Choroid plexus epithelial cell (primary cell): ENCODE measurements at regions not wholly inside any gene's neighbourhood (a gene's known extent, or its start where the extent isn't known, plus 50 kb on each side); places are given as distances from the start of the nearest gene placed in this dataset.
"Not testable (repeated sequence)": the region's sequence is repeated elsewhere in the genome, so short reads cannot be mapped to it uniquely, and the experiment has no call there.

Experiments used
- DNase-seq: peaks from one replicate; pipeline ENCODE4 v3.0.0-alpha.2; 2010; ENCODE audit warnings: low read depth
- H3K4me3 ChIP-seq: 2 replicates; pipeline ENCODE4 v1.5.1; 2011; ENCODE audit warnings: low read depth, mild to moderate bottlenecking, control low read depth, low read length, moderate library complexity
- TF ChIP-seq, protein P1 (sequence below): conservative IDR thresholded peaks from 2 replicates; pipeline ENCODE4 v1.5.1; 2011; ENCODE audit warnings: low read depth, mild to moderate bottlenecking, control low read depth, inconsistent platforms, low read length, moderate library complexity

DNA sequence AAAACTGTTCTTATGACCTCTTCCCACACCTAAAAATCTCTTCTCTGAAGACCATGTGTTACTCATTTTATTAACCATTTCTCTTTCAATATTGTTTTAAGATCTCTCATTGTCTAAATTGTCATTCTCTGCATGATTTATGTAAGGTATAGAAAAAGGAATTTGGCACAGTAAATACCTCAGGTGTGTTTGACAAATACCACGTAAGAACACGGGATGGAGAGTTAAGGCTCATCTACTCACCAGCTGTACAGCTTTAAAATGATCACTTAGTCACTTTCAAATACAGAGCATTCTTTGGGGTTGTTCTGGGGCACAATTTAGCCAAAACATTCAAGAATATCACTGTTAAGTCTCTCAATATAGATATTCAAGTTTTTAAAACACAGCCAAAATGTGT lies 627.1 kb downstream of the MCTP2 start:
- no peak overlapping the region for H3K4me3 ChIP-seq
- TF ChIP-seq, protein P1, sequence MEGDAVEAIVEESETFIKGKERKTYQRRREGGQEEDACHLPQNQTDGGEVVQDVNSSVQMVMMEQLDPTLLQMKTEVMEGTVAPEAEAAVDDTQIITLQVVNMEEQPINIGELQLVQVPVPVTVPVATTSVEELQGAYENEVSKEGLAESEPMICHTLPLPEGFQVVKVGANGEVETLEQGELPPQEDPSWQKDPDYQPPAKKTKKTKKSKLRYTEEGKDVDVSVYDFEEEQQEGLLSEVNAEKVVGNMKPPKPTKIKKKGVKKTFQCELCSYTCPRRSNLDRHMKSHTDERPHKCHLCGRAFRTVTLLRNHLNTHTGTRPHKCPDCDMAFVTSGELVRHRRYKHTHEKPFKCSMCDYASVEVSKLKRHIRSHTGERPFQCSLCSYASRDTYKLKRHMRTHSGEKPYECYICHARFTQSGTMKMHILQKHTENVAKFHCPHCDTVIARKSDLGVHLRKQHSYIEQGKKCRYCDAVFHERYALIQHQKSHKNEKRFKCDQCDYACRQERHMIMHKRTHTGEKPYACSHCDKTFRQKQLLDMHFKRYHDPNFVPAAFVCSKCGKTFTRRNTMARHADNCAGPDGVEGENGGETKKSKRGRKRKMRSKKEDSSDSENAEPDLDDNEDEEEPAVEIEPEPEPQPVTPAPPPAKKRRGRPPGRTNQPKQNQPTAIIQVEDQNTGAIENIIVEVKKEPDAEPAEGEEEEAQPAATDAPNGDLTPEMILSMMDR, result no peak

DNA sequence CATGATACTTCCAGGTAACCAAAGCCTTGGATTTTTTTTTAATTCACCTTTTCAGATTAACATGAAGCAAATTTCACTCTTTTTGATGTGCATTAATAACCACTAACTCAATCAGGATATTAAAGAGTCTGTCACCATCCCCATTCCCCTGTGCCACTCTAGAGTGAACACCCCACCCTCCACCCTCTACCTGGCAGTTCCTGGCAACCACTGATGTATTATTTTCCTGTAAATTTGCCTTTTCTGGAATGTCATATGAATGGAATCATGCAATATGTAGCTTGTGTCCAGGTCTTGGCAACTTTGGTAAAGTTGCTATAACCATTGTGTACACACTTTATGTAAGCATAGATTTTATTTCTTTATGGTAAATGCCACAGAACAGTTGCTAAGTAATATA lies 627.6 kb downstream of the MCTP2 start:
- TF ChIP-seq, protein P1, result no peak
- H3K4me3 ChIP-seq, result no peak overlapping the region
- DNase-seq, result no peak

More for the DNA sequence above, 627.1 kb downstream of the MCTP2 start:
- DNase-seq, result no peak

DNA sequence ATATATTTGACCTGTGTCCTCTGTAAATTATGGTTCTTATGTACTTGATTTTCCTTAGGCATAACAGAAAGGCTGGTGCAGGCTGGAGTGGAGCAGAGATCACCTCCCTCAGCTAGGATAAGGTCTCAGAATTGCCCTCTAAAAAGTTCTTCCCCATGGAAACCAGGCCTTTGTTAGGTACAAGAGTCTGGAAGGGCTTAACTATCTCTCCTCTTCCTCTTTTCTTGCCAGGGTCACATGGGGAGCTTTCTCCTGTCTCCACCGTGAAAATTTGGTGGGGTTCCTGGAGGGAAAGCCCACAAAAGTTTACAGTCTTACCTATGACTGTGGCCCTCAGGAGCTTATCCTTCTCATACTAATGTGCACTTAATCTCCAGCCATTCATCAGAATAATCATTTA lies 633.2 kb downstream of the MCTP2 start:
- no peak overlapping the region for H3K4me3 ChIP-seq
- no peak for DNase-seq
- TF ChIP-seq, protein P1, result no peak

DNA sequence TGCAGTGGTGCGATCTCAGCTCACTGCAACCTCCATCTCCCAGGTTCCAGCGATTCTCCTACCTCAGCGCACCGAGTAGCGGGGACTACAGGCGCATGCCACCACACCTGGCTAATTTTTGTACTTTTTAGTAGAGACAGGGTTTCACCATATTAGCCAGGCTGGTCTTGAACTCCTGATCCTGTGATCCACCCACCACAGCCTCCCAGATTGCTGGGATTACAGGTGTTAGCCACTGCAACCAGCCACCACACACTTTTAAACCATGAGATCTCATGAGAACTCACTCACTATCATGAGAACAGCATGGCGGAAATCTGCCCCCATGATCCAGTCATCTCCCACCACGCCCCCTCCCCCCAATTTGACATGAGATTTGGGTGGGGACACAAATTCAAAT lies 636.9 kb downstream of the MCTP2 start:
- not testable (repeated sequence) for H3K4me3 ChIP-seq, DNase-seq

DNA sequence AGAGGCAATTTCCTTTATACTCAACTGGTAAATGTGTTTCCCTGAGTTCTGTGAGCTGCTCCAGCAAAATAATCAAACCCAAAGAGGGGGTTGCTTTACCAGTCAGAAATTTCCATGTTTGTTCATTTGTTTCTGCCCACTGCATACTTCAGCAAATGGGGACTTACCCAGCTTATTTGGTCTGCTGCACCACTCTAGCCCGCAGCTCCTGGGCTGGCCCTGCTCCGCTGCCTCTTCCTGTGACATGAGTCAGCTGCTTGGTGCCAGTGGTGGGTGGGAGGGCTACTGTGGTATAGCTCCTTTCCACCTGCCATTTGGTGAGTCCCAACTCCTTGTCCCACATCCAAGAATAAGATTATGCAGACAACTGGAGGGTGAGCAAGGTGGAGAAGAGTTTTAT lies 644.2 kb downstream of the MCTP2 start:
- H3K4me3 ChIP-seq, result no peak overlapping the region
- no peak for DNase-seq
- TF ChIP-seq, protein P1, result no peak

DNA sequence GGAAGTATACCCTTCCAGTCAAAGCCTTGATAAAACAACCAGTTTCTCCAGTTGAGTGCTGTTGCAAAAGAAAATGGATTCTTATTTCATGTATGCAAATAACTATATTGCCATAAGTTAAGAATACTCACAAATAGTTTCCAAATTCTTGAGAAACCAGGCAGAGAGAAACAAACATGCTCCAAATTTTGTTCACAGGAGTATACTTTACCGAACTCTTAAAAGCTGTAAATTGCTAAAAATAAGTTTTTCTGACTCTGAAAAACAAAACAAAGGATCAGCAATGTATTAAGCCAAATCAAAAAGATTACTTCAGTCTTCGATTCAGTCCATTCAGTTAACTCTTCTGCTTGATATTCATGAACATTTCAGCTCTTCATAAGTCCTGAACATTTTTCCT lies 646.5 kb downstream of the MCTP2 start:
- H3K4me3 ChIP-seq, result no peak overlapping the region
- TF ChIP-seq, protein P1, result no peak
- no peak for DNase-seq

DNA sequence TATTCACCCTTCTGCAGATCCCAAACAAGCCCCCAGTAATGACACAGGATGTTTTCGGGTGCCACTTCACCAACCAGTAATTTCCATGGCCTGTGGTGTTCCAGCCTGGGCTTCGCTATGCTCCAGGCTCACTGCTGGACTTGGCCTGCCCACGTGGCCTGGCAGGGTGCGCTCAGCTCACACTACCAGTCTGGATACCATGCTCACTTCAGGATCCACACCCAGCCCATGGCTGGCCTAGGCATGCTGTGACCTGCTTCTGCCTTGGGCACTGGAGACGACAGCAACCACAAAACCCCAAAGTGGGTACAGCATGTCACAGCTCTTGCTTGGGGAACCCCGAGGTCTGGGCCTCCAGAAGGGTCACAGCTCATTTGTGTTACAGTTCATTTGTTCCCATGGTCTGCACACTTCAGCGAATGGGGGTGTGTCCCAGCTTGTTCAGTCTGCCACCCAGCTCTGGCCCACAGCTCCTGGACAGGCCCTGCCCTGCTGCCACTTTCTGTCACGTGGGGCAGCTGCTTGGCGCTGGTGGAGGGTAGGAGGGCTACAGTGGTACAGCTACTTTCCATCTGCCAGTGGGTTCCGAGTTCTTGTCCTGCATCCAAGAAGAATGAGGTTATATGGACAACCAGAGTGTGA lies 650.8 kb downstream of the MCTP2 start:
- no peak for DNase-seq
- TF ChIP-seq, protein P1, result no peak
- no peak overlapping the region for H3K4me3 ChIP-seq
